Vagina (tissue), 2 donors: ENCODE measurements at regions not wholly inside any gene's neighbourhood (a gene's known extent, or its start where the extent isn't known, plus 50 kb on each side); places are given as distances from the start of the nearest gene placed in this dataset.

Experiments
- POLR2A ChIP-seq, 2 donors: fragments of 450-650 bp; IDR thresholded peaks; one replicate each; pipeline ENCODE4 v1.6.1; 2017; ENCODE audit warnings: antibody characterized with exemption in 2 of 2, mild to moderate bottlenecking in 2 of 2, moderate library complexity in 2 of 2
- TF ChIP-seq, protein P1 (sequence below), 3 experiments: fragments of 450-650 bp in 2 of 3; fragments of 200-600 bp in 1 of 3; sonication (generic) in 1 of 3; IDR thresholded peaks; one replicate each; pipeline ENCODE4 v1.5.1; 2017 to 2019; ENCODE audit warnings: antibody characterized with exemption in 3 of 3, mild to moderate bottlenecking in 2 of 3, moderate library complexity in 2 of 3

DNA sequence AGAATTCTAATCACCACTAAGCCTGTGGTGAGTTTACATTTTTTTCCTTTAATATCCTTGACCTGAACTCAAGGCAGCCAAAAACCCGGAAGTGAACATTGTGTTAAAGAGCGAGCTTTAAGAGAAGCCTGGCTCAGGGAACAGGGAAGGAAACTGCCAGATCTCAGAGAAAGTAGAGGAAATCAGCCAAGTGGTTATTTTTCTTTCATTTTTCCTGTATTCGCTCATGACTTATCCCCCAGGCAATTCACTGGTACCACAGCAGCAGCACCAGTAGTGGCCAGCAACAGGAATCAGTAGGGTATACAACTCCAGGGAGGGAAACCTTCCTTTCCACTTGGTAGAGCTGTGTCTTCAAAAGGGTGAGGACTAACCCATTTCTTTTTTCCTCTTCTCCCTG is 89.6 kb upstream of the HMGCLL1 start:
- TF ChIP-seq, protein P1, sequence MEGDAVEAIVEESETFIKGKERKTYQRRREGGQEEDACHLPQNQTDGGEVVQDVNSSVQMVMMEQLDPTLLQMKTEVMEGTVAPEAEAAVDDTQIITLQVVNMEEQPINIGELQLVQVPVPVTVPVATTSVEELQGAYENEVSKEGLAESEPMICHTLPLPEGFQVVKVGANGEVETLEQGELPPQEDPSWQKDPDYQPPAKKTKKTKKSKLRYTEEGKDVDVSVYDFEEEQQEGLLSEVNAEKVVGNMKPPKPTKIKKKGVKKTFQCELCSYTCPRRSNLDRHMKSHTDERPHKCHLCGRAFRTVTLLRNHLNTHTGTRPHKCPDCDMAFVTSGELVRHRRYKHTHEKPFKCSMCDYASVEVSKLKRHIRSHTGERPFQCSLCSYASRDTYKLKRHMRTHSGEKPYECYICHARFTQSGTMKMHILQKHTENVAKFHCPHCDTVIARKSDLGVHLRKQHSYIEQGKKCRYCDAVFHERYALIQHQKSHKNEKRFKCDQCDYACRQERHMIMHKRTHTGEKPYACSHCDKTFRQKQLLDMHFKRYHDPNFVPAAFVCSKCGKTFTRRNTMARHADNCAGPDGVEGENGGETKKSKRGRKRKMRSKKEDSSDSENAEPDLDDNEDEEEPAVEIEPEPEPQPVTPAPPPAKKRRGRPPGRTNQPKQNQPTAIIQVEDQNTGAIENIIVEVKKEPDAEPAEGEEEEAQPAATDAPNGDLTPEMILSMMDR (IDR thresholded peaks at IDR 0.05) = no peak
- no peak for TF ChIP-seq POLR2A (IDR thresholded peaks at IDR 0.05)
